GM12801 (cell line): ENCODE measurements at regions not wholly inside any gene's neighbourhood (a gene's known extent, or its start where the extent isn't known, plus 50 kb on each side); places are given as distances from the start of the nearest gene placed in this dataset.

Experiments
- TF ChIP-seq, protein P1 (sequence below): IDR thresholded peaks from one replicate; pipeline ENCODE4 v1.5.1; 2011; ENCODE audit warnings: control low read depth; ENCODE audit not compliant: insufficient read length; ENCODE audit errors: extremely low read depth

DNA sequence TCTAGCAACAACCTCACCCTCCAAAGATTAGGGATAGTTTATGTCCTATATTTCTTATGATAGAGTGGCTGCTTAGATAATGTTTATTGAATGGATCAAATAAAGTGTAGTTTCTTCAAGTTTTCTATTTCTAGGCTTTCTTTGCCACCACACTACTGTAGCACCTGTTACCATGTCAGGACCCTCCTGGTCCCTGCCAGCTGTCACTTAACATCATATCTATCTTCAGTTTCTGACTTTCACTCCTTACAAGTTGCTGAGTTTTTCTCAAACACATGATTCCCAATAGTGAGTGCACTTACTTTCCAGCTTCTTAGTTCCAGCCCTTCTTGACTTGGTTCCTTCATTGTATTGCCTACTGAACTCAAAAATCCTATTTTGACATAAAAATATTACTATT lies 593.9 kb upstream of the PITX2 start:
- TF ChIP-seq, protein P1, sequence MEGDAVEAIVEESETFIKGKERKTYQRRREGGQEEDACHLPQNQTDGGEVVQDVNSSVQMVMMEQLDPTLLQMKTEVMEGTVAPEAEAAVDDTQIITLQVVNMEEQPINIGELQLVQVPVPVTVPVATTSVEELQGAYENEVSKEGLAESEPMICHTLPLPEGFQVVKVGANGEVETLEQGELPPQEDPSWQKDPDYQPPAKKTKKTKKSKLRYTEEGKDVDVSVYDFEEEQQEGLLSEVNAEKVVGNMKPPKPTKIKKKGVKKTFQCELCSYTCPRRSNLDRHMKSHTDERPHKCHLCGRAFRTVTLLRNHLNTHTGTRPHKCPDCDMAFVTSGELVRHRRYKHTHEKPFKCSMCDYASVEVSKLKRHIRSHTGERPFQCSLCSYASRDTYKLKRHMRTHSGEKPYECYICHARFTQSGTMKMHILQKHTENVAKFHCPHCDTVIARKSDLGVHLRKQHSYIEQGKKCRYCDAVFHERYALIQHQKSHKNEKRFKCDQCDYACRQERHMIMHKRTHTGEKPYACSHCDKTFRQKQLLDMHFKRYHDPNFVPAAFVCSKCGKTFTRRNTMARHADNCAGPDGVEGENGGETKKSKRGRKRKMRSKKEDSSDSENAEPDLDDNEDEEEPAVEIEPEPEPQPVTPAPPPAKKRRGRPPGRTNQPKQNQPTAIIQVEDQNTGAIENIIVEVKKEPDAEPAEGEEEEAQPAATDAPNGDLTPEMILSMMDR = no peak

DNA sequence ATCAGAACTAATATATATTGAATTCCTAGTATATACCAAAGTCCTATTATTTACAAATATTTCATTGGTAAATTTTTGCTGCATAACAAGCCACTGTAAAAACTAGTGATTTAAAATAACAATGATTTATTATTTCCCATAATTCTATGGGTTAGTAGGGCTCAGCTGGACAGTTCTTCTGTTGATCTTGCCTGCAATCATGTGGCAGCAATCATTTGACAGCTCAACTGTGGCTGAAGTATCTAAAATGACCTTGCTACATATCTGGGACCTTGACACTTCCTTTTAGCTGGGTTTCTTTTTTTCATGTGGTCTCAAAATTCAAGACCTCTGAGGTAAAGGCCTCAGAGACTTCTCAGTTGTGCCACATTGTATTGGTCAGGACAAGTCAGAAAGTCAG lies 598.5 kb upstream of the PITX2 start:
- TF ChIP-seq, protein P1 = no peak

DNA sequence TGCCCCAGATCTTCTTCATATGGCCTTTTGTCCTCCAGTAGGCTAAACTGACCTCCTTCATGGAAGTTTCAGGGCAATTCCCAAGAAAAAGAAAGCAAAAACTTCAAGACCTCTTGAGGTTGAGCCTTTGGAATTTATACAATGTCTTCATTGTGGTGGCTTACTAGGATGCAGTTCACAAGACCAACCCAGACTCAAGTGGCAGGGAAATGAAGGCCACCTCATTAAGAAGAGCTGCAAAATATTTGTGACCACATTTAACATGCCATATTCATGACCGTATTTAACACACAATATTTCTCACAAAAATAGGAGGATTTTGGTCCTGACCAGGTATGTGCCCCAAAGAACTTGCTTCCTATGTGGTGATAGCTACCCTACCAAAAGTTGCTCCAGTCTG lies 605.5 kb upstream of the PITX2 start:
- TF ChIP-seq, protein P1 = no peak

DNA sequence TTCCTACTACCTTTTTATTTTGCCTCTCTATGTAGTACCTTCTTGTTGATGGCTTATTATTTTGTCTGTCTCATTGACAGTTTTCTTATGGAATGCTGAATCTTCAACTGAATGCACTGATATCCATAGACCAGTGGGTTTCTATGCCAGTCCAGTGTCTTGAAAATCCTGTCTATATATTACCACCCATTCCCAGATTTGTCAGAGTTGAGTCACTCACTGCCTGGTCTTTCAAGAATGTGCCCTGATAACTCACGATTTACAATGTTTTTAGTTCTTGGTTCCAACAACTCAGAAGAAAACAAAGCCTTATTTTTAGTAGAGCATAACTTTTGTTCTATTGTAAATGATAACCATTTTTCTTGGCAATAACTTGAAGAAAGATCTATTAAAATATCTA lies 606.0 kb upstream of the PITX2 start:
- TF ChIP-seq, protein P1 = no peak

DNA sequence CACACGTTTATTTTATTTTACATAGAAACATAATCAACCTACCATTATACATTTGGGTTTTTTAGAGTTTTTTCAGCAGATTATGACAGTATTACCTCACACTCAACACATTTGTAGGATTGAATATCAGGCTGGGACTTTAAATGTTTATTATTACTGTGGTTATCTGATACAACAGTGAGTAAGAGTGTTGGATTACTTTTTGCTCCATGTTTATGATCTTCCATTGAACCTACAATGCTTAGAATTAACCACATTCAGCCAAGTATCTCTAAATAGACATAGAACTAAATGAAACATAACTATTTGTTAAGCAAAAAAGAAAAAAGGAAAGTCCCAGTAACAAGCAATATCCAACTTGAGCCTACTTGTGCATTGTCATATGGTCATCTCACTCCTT lies 607.4 kb upstream of the PITX2 start:
- TF ChIP-seq, protein P1 = no peak

DNA sequence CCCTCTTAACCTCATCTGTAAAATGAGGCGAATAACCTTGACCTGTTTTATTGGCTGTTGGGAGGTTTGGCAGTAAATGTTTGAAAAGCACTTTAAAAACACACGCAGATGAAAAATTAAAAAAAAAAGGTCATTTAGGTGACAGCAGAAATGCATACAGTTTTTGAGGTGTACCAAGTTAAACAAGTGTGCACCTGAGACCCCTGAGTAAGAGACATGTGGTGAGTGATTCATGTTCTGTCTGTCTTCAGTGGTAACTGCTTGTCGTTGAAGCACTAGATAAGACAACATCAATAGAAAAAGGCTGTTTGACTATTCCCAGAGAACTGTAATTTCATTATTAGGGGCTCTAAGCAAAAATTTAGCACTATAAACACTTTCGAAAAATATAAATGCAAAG lies 608.4 kb upstream of the PITX2 start:
- TF ChIP-seq, protein P1 = no peak

DNA sequence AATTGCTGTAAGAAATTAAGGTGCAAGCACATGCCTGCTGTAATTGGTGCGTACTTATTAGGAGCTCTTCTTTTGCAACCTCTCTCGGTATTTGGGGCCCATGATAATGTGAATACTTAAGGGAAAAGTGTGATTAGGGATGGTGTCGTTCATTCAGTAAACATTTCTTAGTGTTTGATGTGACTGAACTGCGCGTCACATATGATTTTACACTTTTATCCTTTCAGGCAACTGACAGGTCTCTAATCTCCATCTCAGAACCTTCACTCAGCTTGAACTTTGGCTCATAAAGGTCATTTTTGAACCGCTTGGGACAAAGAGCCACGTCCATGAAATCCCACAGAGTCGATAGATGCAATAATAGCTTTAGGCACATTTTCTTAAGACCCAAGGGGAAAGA lies 612.1 kb upstream of the PITX2 start:
- TF ChIP-seq, protein P1 = no peak

DNA sequence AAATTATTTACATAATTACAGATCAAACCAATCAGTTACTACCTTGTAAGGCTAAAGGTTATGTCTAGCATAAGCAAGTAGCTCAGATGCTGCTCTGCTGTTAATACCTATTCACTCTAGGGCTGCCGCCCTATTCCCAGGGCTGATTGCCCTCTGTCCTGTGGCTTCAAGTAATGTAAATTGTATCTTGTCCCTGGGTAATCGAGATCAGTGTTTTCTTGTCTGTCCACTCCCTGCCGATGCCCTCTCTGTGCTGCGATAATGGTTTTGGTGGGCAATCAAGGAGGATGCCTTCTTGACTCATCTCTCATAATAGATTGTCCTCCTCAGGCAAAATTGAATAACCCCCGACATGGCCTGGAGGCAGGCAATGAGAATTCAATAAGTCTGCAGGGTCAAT lies 641.0 kb upstream of the PITX2 start:
- TF ChIP-seq, protein P1 = no peak
